PC-3 (cell line): ENCODE measurements at regions not wholly inside any gene's neighbourhood (a gene's known extent, or its start where the extent isn't known, plus 50 kb on each side); places are given as distances from the start of the nearest gene placed in this dataset.
A peak's percentile ranks its signal among the peaks of the same experiment; 100 is the strongest.

ENCODE experiments used
- ATAC-seq: fragments of 200-7000 bp; cut with Tn5 transposase; 2 replicates; pipeline ENCODE4 v1.9.1; 2020; ENCODE audit warnings: mild to moderate bottlenecking, moderate library complexity
- BruUV-seq: library from RNA; stranded (reverse); fragments of 400-500 nt; replicated peaks from 2 replicates; lab custom pipeline; 2021; lab: Mats Ljungman, UMichigan
- CTCF ChIA-PET: fragments of 300-600 bp; sonication (Branson Sonifier 250); formaldehyde crosslinking; loops from one replicate; lab custom pipeline; 2022; ENCODE audit warnings: antibody characterized with exemption; lab: Charles Lee
- POLR2A ChIA-PET: fragments of 300-600 bp; sonication (Branson Sonifier 250); formaldehyde crosslinking; loops from one replicate; lab custom pipeline; 2022; ENCODE audit warnings: antibody characterized with exemption; ENCODE audit not compliant: unreplicated experiment; lab: Charles Lee
- DNase-seq: peaks from one replicate; pipeline ENCODE4 v3.0.0-alpha.2; 2015
- H2AFZ ChIP-seq: fragments of 300-600 bp; sonication (generic); 2 replicates; pipeline ENCODE4 v1.6.0; 2016; ENCODE audit warnings: antibody characterized with exemption, low read length
- H3F3A ChIP-seq: fragments of 300-600 bp; sonication (generic); one replicate; pipeline ENCODE4 v1.6.0; 2017; ENCODE audit warnings: antibody characterized with exemption, low read length, control low read depth, mild to moderate bottlenecking; ENCODE audit not compliant: unreplicated experiment
- H3K27ac ChIP-seq: fragments of 300-600 bp; sonication (generic); 2 replicates; pipeline ENCODE4 v1.5.1; 2016; ENCODE audit warnings: mild to moderate bottlenecking, low read length
- H3K27me3 ChIP-seq: fragments of 300-600 bp; sonication (generic); 2 replicates; pipeline ENCODE4 v1.6.1; 2016; ENCODE audit warnings: low read length, mixed read lengths
- H3K36me3 ChIP-seq: fragments of 300-600 bp; sonication (generic); 2 replicates; pipeline ENCODE4 v1.6.1; 2016; ENCODE audit warnings: low read depth, mixed run types, low read length, mixed read lengths
- H3K4me1 ChIP-seq: fragments of 300-600 bp; sonication (generic); 2 replicates; pipeline ENCODE4 v1.5.1; 2016; ENCODE audit warnings: low read length; ENCODE audit not compliant: insufficient read depth
- H3K4me2 ChIP-seq: fragments of 300-600 bp; sonication (generic); 2 replicates; pipeline ENCODE4 v1.6.0; 2016; ENCODE audit warnings: low read length
- H3K4me3 ChIP-seq: fragments of 300-600 bp; sonication (generic); 2 replicates; pipeline ENCODE4 v1.5.1; 2016; ENCODE audit warnings: mild to moderate bottlenecking, low read length, mixed read lengths
- H3K79me2 ChIP-seq: fragments of 300-600 bp; sonication (generic); 2 replicates; pipeline ENCODE4 v1.6.1; 2017; ENCODE audit warnings: low read length, mixed read lengths
- H3K9ac ChIP-seq: fragments of 300-600 bp; sonication (generic); 2 replicates; pipeline ENCODE4 v1.6.0; 2016; ENCODE audit warnings: mild to moderate bottlenecking, low read length
- H3K9me2 ChIP-seq: fragments of 300-600 bp; sonication (generic); replicated peaks from 2 replicates; pipeline ENCODE4 v1.6.1; 2016; ENCODE audit warnings: mixed run types, low read length, mixed read lengths
- H3K9me3 ChIP-seq: fragments of 300-600 bp; sonication (generic); 2 replicates; pipeline ENCODE4 v1.6.1; 2016; ENCODE audit warnings: low read length, mixed read lengths
- H4K20me1 ChIP-seq: fragments of 300-600 bp; sonication (generic); 2 replicates; pipeline ENCODE4 v1.6.1; 2016; ENCODE audit warnings: low read length, mixed read lengths
- CTCF ChIP-seq: fragments of 300-600 bp; sonication (generic); conservative IDR thresholded peaks from 2 replicates; pipeline ENCODE4 v1.5.1; 2017; ENCODE audit warnings: antibody characterized with exemption, low read depth, mild to moderate bottlenecking, low read length
- EZH2 ChIP-seq: fragments of 300-600 bp; sonication (generic); IDR thresholded peaks from one replicate; pipeline ENCODE4 v1.6.1; 2017; ENCODE audit warnings: antibody characterized with exemption, mild to moderate bottlenecking, low read length; ENCODE audit not compliant: unreplicated experiment
- EZH2phosphoT487 ChIP-seq: fragments of 300-600 bp; sonication (generic); IDR thresholded peaks from 2 replicates; pipeline ENCODE4 v1.6.1; 2018; ENCODE audit warnings: mild to moderate bottlenecking, antibody characterized with exemption, low read length, borderline replicate concordance
- intact Hi-C: fragments of 100-400 bp; cut with micrococcal nuclease; formaldehyde crosslinking; loops from 2 replicates; pipeline ENCODE4 v1.9.0; 2023

GRCh38 chr5:28408186-28408585 is 1369.8 kb upstream of the CDH9 start:
- Histone ChIP-seq H4K20me1 (no peaks in the 10 kb centered on the region), H3K27ac (peak overlapping the region; percentile 64), H3K4me2 (peak overlapping the region; percentile 43), H3F3A (no peaks in the 10 kb centered on the region), H3K36me3 (no peaks in the 10 kb centered on the region), H3K9ac (no peak overlapping the region), H3K27me3 (no peaks in the 10 kb centered on the region), H3K4me3 (no peak overlapping the region), H3K4me1 (peaks cover 34% of the 10 kb centered on the region), H3K9me2 (no peaks in the 10 kb centered on the region), H2AFZ (no peak overlapping the region), H3K79me2 (no peaks in the 10 kb centered on the region), H3K9me3 (no peaks in the 10 kb centered on the region)
- ChIA-PET CTCF (no interaction called here), POLR2A (no interaction called here)
- intact Hi-C loops = no loop called here
- ATAC-seq (peak; percentile 97), DNase-seq (peak; percentile 96)
- no TSS peak for BruUV-seq
- TF ChIP-seq CTCF (no peak), EZH2phosphoT487 (no peak), EZH2 (no peak)

GRCh38 chr5:28404363-28405071 is 1366.1 kb upstream of the CDH9 start:
- no peak for ATAC-seq
- no peak for TF ChIP-seq CTCF
- H3K79me2 ChIP-seq = no peaks in the 10 kb centered on the region
- ChIA-PET POLR2A (no interaction called here), CTCF (no interaction called here)
- H3K9me3 ChIP-seq = no peaks in the 10 kb centered on the region
- no peaks in the 10 kb centered on the region for H3K9me2 ChIP-seq
- no peaks in the 10 kb centered on the region for H4K20me1 ChIP-seq
- no peak for DNase-seq
- no peaks in the 10 kb centered on the region for H3F3A ChIP-seq
- no peaks in the 10 kb centered on the region for H3K36me3 ChIP-seq
- H3K4me1 ChIP-seq = peaks cover 18% of the 10 kb centered on the region
- no TSS peak for BruUV-seq
- no peak overlapping the region for H2AFZ ChIP-seq
- no peaks in the 10 kb centered on the region for H3K27me3 ChIP-seq
- H3K4me3 ChIP-seq = no peak overlapping the region
- H3K4me2 ChIP-seq = no peak overlapping the region
- H3K27ac ChIP-seq = no peak overlapping the region
- H3K9ac ChIP-seq = no peak overlapping the region
- intact Hi-C loops = no loop called here

GRCh38 chr5:28403846-28404245 is 1365.5 kb upstream of the CDH9 start:
- Histone ChIP-seq H3K4me2 (no peak overlapping the region), H3K9ac (no peak overlapping the region), H4K20me1 (no peaks in the 10 kb centered on the region), H3K9me3 (no peaks in the 10 kb centered on the region), H2AFZ (no peak overlapping the region), H3F3A (no peaks in the 10 kb centered on the region), H3K4me3 (no peak overlapping the region), H3K27me3 (no peaks in the 10 kb centered on the region), H3K9me2 (no peaks in the 10 kb centered on the region), H3K79me2 (no peaks in the 10 kb centered on the region), H3K4me1 (peaks cover 17% of the 10 kb centered on the region), H3K36me3 (no peaks in the 10 kb centered on the region), H3K27ac (no peak overlapping the region)
- CTCF ChIA-PET = no interaction called here
- DNase-seq (peak; percentile 27), ATAC-seq (no peak)
- no TSS peak for BruUV-seq
- POLR2A ChIA-PET = no interaction called here
- intact Hi-C loops = no loop called here
- no peak for TF ChIP-seq CTCF
